C4-2B (cell line): ENCODE measurements at regions not wholly inside any gene's neighbourhood (a gene's known extent, or its start where the extent isn't known, plus 50 kb on each side); places are given as distances from the start of the nearest gene placed in this dataset.

ENCODE experiments used
- H3K27ac ChIP-seq: fragments of 450-650 bp; 2 replicates; pipeline ENCODE4 v1.5.1; 2017
- ZFX ChIP-seq: fragments of 450-650 bp; IDR thresholded peaks from 2 replicates; pipeline ENCODE4 v1.6.1; 2017
- TF ChIP-seq, protein P1 (sequence below): fragments of 450-650 bp; conservative IDR thresholded peaks from 2 replicates; pipeline ENCODE4 v1.5.1; 2017; ENCODE audit warnings: mild to moderate bottlenecking

DNA sequence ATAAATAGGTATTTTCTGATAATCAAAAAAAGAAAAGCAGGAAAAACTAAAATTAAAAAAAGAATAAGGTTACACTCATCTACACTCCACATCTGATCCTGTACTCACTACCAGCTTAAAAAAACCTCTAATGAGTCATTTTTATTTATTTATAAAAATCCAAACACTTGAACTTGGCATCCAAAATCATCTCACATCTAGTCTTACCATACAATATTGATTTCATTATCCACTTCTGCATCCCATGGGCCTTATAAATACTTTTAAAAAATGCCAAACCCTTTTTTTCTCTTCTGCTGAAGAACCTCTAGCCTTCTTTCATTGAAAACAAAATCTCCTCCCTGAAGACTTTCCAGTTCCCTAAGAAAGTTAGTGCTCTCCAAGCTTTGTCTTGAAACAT, 109.7 kb downstream of the TMTC3 start:
- TF ChIP-seq, protein P1, sequence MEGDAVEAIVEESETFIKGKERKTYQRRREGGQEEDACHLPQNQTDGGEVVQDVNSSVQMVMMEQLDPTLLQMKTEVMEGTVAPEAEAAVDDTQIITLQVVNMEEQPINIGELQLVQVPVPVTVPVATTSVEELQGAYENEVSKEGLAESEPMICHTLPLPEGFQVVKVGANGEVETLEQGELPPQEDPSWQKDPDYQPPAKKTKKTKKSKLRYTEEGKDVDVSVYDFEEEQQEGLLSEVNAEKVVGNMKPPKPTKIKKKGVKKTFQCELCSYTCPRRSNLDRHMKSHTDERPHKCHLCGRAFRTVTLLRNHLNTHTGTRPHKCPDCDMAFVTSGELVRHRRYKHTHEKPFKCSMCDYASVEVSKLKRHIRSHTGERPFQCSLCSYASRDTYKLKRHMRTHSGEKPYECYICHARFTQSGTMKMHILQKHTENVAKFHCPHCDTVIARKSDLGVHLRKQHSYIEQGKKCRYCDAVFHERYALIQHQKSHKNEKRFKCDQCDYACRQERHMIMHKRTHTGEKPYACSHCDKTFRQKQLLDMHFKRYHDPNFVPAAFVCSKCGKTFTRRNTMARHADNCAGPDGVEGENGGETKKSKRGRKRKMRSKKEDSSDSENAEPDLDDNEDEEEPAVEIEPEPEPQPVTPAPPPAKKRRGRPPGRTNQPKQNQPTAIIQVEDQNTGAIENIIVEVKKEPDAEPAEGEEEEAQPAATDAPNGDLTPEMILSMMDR = no peak
- no peak for TF ChIP-seq ZFX
- H3K27ac ChIP-seq = no peak overlapping the region

GRCh38 chr12:88253371-88253978, 111.4 kb downstream of the TMTC3 start:
- TF ChIP-seq ZFX = no peak
- TF ChIP-seq, protein P1 = no peak
- H3K27ac ChIP-seq = no peak overlapping the region

- TF ChIP-seq ZFX = no peak
- TF ChIP-seq, protein P1 = no peak
- H3K27ac ChIP-seq = no peak overlapping the region
Measured at GRCh38 chr12:88255224-88255623, 113.1 kb downstream of the TMTC3 start.

- no peak for TF ChIP-seq ZFX
- TF ChIP-seq, protein P1 = no peak
- H3K27ac ChIP-seq = no peak overlapping the region
Measured at GRCh38 chr12:88255847-88256246, 113.7 kb downstream of the TMTC3 start.

GRCh38 chr12:88258396-88258795, 116.3 kb downstream of the TMTC3 start:
- no peak overlapping the region for H3K27ac ChIP-seq
- no peak for TF ChIP-seq ZFX
- TF ChIP-seq, protein P1 = no peak

DNA sequence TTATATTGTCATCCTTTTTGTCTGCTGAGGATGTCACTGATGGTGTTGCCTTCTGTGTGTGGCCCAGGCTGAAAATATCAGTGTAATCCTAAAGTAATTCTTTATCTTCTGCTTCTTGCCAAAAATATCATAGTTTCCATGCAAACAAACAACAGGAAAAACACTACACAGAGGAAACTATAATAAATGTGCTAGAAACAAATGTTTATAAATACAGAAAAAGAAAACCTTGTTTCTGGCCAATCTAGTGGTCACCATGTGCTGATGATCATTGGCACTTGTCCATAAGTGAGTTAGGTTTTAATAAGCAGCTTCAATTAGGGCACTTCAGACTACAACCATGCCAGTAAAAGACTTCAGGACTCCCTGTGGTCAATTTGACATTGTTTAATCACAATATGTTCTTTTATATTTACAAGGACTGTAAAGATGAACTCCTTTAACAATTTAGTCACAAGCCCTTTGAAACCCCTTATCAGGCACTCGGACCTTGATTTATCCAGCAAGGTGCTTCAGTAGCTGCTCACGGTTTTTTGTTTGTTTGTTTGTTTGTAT, 124.8 kb downstream of the TMTC3 start:
- TF ChIP-seq, protein P1 = no peak
- no peak for TF ChIP-seq ZFX
- H3K27ac ChIP-seq = no peak overlapping the region

DNA sequence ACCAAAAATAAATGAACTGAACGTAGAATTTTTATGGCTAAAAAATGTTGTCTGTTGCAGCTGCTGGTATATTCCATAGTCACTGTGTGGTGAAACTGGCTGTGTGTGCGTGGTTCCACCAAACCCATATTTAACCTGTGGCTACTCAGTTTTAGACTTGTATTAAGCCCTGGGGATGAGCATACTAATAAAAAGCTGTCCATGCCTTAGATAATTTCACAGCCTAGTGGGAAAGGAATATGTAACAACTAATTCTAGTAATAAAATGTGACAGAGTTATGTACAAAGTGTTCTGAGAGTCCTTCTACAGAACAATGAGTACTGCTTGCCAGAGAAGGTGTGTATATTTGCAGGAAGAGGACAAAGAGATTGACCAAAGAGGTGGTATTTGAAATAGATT, 125.5 kb downstream of the TMTC3 start:
- no peak for TF ChIP-seq ZFX
- TF ChIP-seq, protein P1 = no peak

More for the DNA sequence above, 125.5 kb downstream of the TMTC3 start:
- H3K27ac ChIP-seq = no peak overlapping the region
